Left lung (tissue), 4 donors: ENCODE measurements at regions not wholly inside any gene's neighbourhood (a gene's known extent, or its start where the extent isn't known, plus 50 kb on each side); places are given as distances from the start of the nearest gene placed in this dataset.

Source experiments
- ATAC-seq: fragments of 200-7000 bp; cut with Tn5 transposase; one replicate; pipeline ENCODE4 v1.9.1; 2020; ENCODE audit warnings: moderate library complexity
- DNase-seq, 4 donors: peaks; one replicate each; pipeline ENCODE4 v3.0.0-alpha.2; 2013 to 2020
- H3K27ac ChIP-seq, 2 donors: fragments of 200-600 bp; sonication (generic) in 1 of 2; one replicate each; pipeline versions ENCODE4 v1.5.0 to v1.8.0; 2020 to 2021
- H3K27me3 ChIP-seq, 2 donors: fragments of 200-600 bp; sonication (generic) in 1 of 2; one replicate each; pipeline versions ENCODE4 v1.5.0 to v1.8.0; 2020 to 2021
- H3K36me3 ChIP-seq, 2 donors: fragments of 200-600 bp; sonication (generic) in 1 of 2; one replicate each; pipeline versions ENCODE4 v1.5.0 to v1.8.0; 2020 to 2021
- H3K4me1 ChIP-seq, 2 donors: fragments of 200-600 bp; one replicate each; pipeline ENCODE4 v1.8.0; 2021
- H3K4me3 ChIP-seq, 2 donors: fragments of 200-600 bp; sonication (generic) in 1 of 2; one replicate each; pipeline versions ENCODE4 v1.5.0 to v1.8.0; 2020 to 2021; ENCODE audit warnings: mild to moderate bottlenecking in 1 of 2
- H3K9me3 ChIP-seq, 2 donors: fragments of 200-600 bp; sonication (generic) in 1 of 2; one replicate each; pipeline versions ENCODE4 v1.5.0 to v1.8.0; 2020 to 2021
- CTCF ChIP-seq, 2 donors: fragments of 200-600 bp; sonication (generic) in 1 of 2; IDR thresholded peaks; one replicate each; pipeline versions ENCODE4 v1.5.0 to v1.8.0; 2021; ENCODE audit warnings: antibody characterized with exemption in 2 of 2
- intact Hi-C, 2 donors: fragments of 100-400 bp; cut with DNase I; formaldehyde crosslinking; loops; one replicate each; pipeline versions ENCODE4 v1.11.2 to v1.14.2; 2022
- donor health status: DM: no; HTN: yes; CAD: no.
- donor health status: DM: no; HTN: no; CAD: no.

DNA sequence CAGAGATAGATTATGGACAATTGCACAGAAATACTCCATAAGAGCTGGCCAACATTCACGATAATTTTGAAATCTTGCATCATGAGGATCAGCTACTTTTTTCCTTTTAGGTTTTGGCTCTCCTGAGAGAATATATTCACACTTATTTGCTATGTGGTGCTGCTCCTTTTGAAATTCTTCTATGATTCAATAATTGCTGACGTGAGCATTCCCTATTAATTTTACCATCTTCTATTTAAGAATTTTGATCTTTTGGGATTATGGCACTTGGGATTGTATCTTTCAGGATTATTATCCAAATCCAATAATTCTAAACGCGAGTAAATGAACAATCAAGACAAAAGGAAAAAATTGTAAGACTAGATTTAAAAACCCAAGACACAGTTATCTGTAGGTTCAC is 358.8 kb downstream of the ELAVL2 start:
- Histone ChIP-seq H3K9me3 (no peaks in the 10 kb centered on the region), H3K27ac (no peak overlapping the region), H3K36me3 (no peaks in the 10 kb centered on the region), H3K27me3 (no peaks in the 10 kb centered on the region), H3K4me3 (no peak overlapping the region), H3K4me1 (no peaks in the 10 kb centered on the region)
- ATAC-seq = no peak
- no peak for TF ChIP-seq CTCF (IDR thresholded peaks at IDR 0.05)
- intact Hi-C loops = no loop called here
- no peak for DNase-seq

DNA sequence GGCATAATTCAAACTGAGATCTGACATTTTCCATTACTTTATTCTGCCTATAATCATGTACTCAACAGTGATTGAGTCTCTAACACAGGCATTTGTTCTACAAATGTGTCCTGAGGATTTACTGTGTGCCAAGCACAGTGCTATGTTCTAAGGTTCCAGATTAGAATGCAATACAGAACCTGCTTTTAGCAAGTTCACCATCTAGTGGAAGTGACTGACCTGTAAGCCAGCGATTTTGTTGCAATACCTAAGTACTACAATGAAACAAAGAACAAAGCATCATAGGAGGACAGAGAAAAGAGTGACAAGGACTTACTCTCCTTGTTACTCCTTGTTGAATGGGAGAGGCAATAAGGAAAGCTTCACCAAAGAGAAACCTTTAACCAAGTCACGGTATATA is 348.1 kb downstream of the ELAVL2 start:
- no peak for TF ChIP-seq CTCF (IDR thresholded peaks at IDR 0.05)
- Histone ChIP-seq H3K27ac (no peak overlapping the region), H3K9me3 (no peaks in the 10 kb centered on the region), H3K36me3 (no peaks in the 10 kb centered on the region), H3K4me3 (no peak overlapping the region), H3K4me1 (no peaks in the 10 kb centered on the region), H3K27me3 (no peaks in the 10 kb centered on the region)
- ATAC-seq (no peak), DNase-seq (no peak)
- intact Hi-C loops = no loop called here

DNA sequence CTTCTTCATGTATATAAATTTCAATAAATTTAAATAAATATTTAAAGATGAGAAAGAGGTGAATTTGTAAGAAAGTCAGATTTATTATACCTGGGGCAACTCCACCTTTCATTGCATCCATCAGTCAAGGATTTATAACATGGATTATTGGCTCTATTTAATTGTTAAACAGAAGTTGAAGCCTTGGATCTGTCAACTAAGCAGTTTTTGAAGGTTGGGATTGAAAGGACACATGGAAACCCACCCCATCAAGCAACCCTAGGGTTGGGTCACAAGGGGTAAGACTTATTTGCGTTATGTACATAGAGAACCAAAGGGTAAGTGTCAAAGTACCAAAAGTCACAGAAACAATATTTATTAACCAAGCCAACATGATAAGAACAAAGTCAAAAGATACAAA is 342.5 kb downstream of the ELAVL2 start:
- Histone ChIP-seq H3K27me3 (no peaks in the 10 kb centered on the region), H3K4me3 (no peak overlapping the region), H3K36me3 (no peaks in the 10 kb centered on the region), H3K4me1 (no peaks in the 10 kb centered on the region), H3K9me3 (no peaks in the 10 kb centered on the region), H3K27ac (no peak overlapping the region)
- DNase-seq = no peak
- ATAC-seq = no peak
- intact Hi-C loops = no loop called here
- no peak for TF ChIP-seq CTCF (IDR thresholded peaks at IDR 0.05)

DNA sequence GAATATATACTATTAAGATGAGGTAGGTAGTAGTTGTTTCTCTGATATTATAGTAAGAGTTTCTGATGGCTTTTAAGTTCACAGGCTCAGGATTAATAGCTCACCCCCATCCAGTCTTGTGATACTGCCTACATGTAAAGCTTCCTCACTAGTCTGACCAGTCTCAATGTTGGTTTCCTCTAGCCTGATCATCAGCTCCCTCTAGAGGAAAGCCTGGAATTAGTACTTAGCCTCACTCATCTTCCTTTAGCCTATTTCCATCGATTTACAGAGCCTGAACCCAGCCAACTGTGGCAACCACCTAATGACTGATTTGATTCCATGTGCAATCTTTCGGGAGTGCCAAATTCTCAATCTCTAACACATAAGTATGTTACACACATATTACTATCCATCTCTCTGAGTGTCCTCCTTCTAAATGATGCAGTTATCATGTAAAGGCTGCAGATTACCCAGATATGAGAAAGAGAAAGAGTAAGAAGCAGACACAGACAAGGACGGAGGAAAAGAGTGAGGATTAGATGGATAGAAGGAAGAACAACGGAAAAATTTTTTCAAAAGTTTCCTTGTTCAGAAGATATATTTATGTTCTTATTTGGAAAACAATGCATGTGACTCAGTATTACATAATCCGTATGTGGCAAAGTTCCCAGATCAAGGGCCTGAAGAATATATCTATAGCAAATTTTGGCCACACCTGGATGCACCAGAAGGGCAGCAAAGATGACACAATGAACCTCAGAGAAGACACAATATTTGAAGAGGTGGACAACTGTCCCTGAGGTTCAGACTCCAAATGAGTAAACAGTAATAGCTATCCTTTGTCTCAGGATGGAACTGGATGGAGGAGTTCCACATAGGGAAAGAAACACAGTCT is 333.7 kb downstream of the ELAVL2 start:
- Histone ChIP-seq H3K27me3 (no peaks in the 10 kb centered on the region), H3K27ac (no peak overlapping the region), H3K4me3 (no peak overlapping the region), H3K36me3 (no peaks in the 10 kb centered on the region), H3K4me1 (no peaks in the 10 kb centered on the region), H3K9me3 (no peaks in the 10 kb centered on the region)
- TF ChIP-seq CTCF (IDR thresholded peaks at IDR 0.05) = peak; percentile 24 to 39
- DNase-seq (peak in 2 of 4 donors; percentile 4 to 44), ATAC-seq (peak; percentile 94)
- intact Hi-C loops = no loop called here

GRCh38 chr9:23493219-23493618 is 332.8 kb downstream of the ELAVL2 start:
- no peaks in the 10 kb centered on the region for H3K9me3 ChIP-seq
- ATAC-seq (no peak), DNase-seq (no peak)
- TF ChIP-seq CTCF (IDR thresholded peaks at IDR 0.05) = no peak
- H3K27ac ChIP-seq = no peak overlapping the region
- no peaks in the 10 kb centered on the region for H3K4me1 ChIP-seq
- intact Hi-C loops = no loop called here
- no peaks in the 10 kb centered on the region for H3K36me3 ChIP-seq
- H3K27me3 ChIP-seq = no peaks in the 10 kb centered on the region
- H3K4me3 ChIP-seq = no peak overlapping the region
